A549 (cell line): ENCODE measurements at regions not wholly inside any gene's neighbourhood (a gene's known extent, or its start where the extent isn't known, plus 50 kb on each side); places are given as distances from the start of the nearest gene placed in this dataset.

Experiments
- ATAC-seq, 2 experiments: fragments of 200-7000 bp in 1 of 2; fragments of >200 bp in 1 of 2; cut with Nextera tagmentation in 1 of 2; cut with Tn5 transposase in 1 of 2; 3 replicates each; pipeline versions ENCODE4 v1.8.0 to v1.9.1; 2018 to 2020; ENCODE audit warnings: mild to moderate bottlenecking in 1 of 2, moderate library complexity in 1 of 2
- CTCF ChIA-PET: fragments of 300-600 bp; sonication (Branson Sonifier 250); formaldehyde crosslinking; extraction: SDS; loops from one replicate; lab custom pipeline; 2021; ENCODE audit warnings: antibody characterized with exemption, inconsistent platforms; lab: Yijun Ruan, JAX
- POLR2A ChIA-PET: fragments of 350-600 bp; formaldehyde crosslinking; extraction: SDS; loops from one replicate; lab custom pipeline; 2021; ENCODE audit warnings: antibody characterized with exemption, inconsistent platforms; lab: Yijun Ruan, JAX
- DNase-seq, 2 experiments: peaks; one replicate each; pipeline versions ENCODE4 v3.0.0 to v3.0.0-alpha.2; 2011 to 2016; ENCODE audit warnings: low read depth in 1 of 2, low spot score in 1 of 2
- FAIRE-seq: peaks from 2 replicates; lab custom pipeline; 2011; peaks lifted over from hg19 to GRCh38; lab: Jason Lieb, UNC
- H3K27ac ChIP-seq, 2 experiments: fragments of >200 bp; sonication (Bioruptor Twin); formaldehyde crosslinking; 3 replicates each; pipeline ENCODE4 v1.5.1; 2016 to 2017
- H3K4me1 ChIP-seq: fragments of >200 bp; sonication (Bioruptor Twin); formaldehyde crosslinking; 3 replicates; pipeline ENCODE4 v1.6.1; 2016
- H3K4me2 ChIP-seq: fragments of >200 bp; sonication (Bioruptor Twin); formaldehyde crosslinking; 3 replicates; pipeline ENCODE4 v1.6.1; 2016
- H3K4me3 ChIP-seq: fragments of >200 bp; sonication (Bioruptor Twin); formaldehyde crosslinking; 3 replicates; pipeline ENCODE4 v1.5.1; 2016
- H3K9me3 ChIP-seq: fragments of >200 bp; sonication (Bioruptor Twin); formaldehyde crosslinking; 3 replicates; pipeline ENCODE4 v1.6.1; 2016
- BHLHE40 ChIP-seq: IDR thresholded peaks from 2 replicates; pipeline ENCODE4 v1.6.1; 2012; ENCODE audit warnings: low read depth, low read length, inconsistent platforms
- CBX8 ChIP-seq: fragments of 200-600 bp; sonication (generic); IDR thresholded peaks from 2 replicates; pipeline ENCODE4 v1.6.1; 2016
- CTCF ChIP-seq: fragments of >200 bp; sonication (Bioruptor Twin); formaldehyde crosslinking; IDR thresholded peaks from 3 replicates; pipeline ENCODE4 v1.5.1; 2016
- ESRRA ChIP-seq: fragments of 150-350 bp; IDR thresholded peaks from 2 replicates; pipeline ENCODE4 v1.6.1; 2014; ENCODE audit warnings: mild to moderate bottlenecking, low read length, borderline replicate concordance
- FOSB ChIP-seq: fragments of 250-450 bp; sonication (Bioruptor Pico); IDR thresholded peaks from 2 replicates; pipeline ENCODE4 v1.5.0; 2020; ENCODE audit warnings: mild to moderate bottlenecking, moderate library complexity
- GATA3 ChIP-seq: IDR thresholded peaks from 2 replicates; pipeline ENCODE4 v1.6.1; 2012; ENCODE audit warnings: borderline replicate concordance
- HES2 ChIP-seq: fragments of >200 bp; sonication (Bioruptor Twin); formaldehyde crosslinking; IDR thresholded peaks from 2 replicates; pipeline ENCODE4 v1.6.1; 2016
- KDM1A ChIP-seq: fragments of 200-600 bp; sonication (generic); IDR thresholded peaks from 2 replicates; pipeline ENCODE4 v1.6.1; 2016; ENCODE audit warnings: low read depth, mild to moderate bottlenecking
- MAFK ChIP-seq: fragments of 450-650 bp; IDR thresholded peaks from 2 replicates; pipeline ENCODE4 v1.6.1; 2014; ENCODE audit not compliant: partially characterized antibody
- MAZ ChIP-seq: fragments of 150-350 bp; IDR thresholded peaks from 2 replicates; pipeline ENCODE4 v1.6.1; 2014; ENCODE audit warnings: antibody characterized with exemption, low read depth, low read length, borderline replicate concordance
- NPAS2 ChIP-seq: fragments of 250-450 bp; sonication (Bioruptor Pico); IDR thresholded peaks from 2 replicates; pipeline ENCODE4 v1.8.0; 2022; ENCODE audit warnings: mild to moderate bottlenecking, moderate library complexity, borderline replicate concordance
- POLR2A ChIP-seq: IDR thresholded peaks from 2 replicates; pipeline ENCODE4 v1.6.1; 2012; ENCODE audit warnings: mild to moderate bottlenecking, low read length
- POLR2AphosphoS2 ChIP-seq: conservative IDR thresholded peaks from 2 replicates; pipeline ENCODE4 v1.6.1; 2012; ENCODE audit warnings: low read length, improper control_type of control experiment, inconsistent platforms
- RCOR1 ChIP-seq: fragments of 150-350 bp; IDR thresholded peaks from 2 replicates; pipeline ENCODE4 v1.6.1; 2014; ENCODE audit warnings: antibody characterized with exemption, low read length, low read depth
- REST ChIP-seq: fragments of 200-600 bp; sonication (generic); IDR thresholded peaks from 2 replicates; pipeline ENCODE4 v1.6.1; 2016; ENCODE audit warnings: antibody characterized with exemption, mild to moderate bottlenecking, moderate library complexity
- RFX5 ChIP-seq: fragments of 450-650 bp; IDR thresholded peaks from 2 replicates; pipeline ENCODE4 v1.7.1; 2014; ENCODE audit warnings: antibody characterized with exemption, mild to moderate bottlenecking, moderate library complexity
- SMC3 ChIP-seq: fragments of >200 bp; sonication (Bioruptor Twin); formaldehyde crosslinking; IDR thresholded peaks from 3 replicates; pipeline ENCODE4 v1.6.1; 2018; ENCODE audit warnings: inconsistent platforms
- SREBF2 ChIP-seq: fragments of 450-650 bp; IDR thresholded peaks from 2 replicates; pipeline ENCODE4 v1.6.1; 2014; ENCODE audit warnings: mild to moderate bottlenecking, moderate library complexity
- TFCP2L1 ChIP-seq: fragments of 250-450 bp; sonication (Bioruptor Pico); IDR thresholded peaks from 2 replicates; pipeline ENCODE4 v1.5.0; 2021; ENCODE audit warnings: mild to moderate bottlenecking
- WGBS: methylation state at CpG from one replicate; pipeline ENCODE4 v1.1.6; 2017; ENCODE audit errors: missing lambda C conversion rate; 5-methylcytosine and 5-hydroxymethylcytosine counted together

- Histone ChIP-seq H3K9me3 (no peaks in the 10 kb centered on the region), H3K27ac (no peak overlapping the region)
- TF ChIP-seq HES2 = no peak
- no peak for TF ChIP-seq FOSB (CRISPR knock-in tag)
- TF ChIP-seq BHLHE40 = no peak
- no peak for TF ChIP-seq KDM1A
- no peak for TF ChIP-seq POLR2A
- no peak for TF ChIP-seq ESRRA
- TF ChIP-seq, all 56 proteins: peak for 0
- no peak for DNase-seq
- CTCF ChIA-PET = no interaction called here
- Histone ChIP-seq H3K4me2 (no peak overlapping the region), H3K4me1 (no peaks in the 10 kb centered on the region), H3K4me3 (no peak overlapping the region)
- ATAC-seq = no peak
- WGBS = 20% methylated on average over 8 of the region's 8 CpGs
- POLR2A ChIA-PET = no interaction called here
- FAIRE-seq = no peak
Observed at GRCh38 chr13:71964491-71965100, 97.6 kb upstream of the DACH1 start.

GRCh38 chr13:71962735-71963134, 95.7 kb upstream of the DACH1 start:
- WGBS = 25% methylated on average over 3 of the region's 3 CpGs
- CTCF ChIA-PET = no interaction called here
- no peak for ATAC-seq

GRCh38 chr13:71962126-71962525, 95.1 kb upstream of the DACH1 start:
- Histone ChIP-seq H3K27ac (no peak overlapping the region), H3K4me1 (no peaks in the 10 kb centered on the region), H3K9me3 (no peaks in the 10 kb centered on the region), H3K4me2 (no peak overlapping the region), H3K4me3 (no peak overlapping the region)
- no peak for TF ChIP-seq MAZ
- TF ChIP-seq MAFK = peak; percentile 66
- TF ChIP-seq REST = no peak
- TF ChIP-seq CBX8 = no peak
- FAIRE-seq = no peak
- POLR2A ChIA-PET = no interaction called here
- DNase-seq = no peak
- ATAC-seq = no peak
- CTCF ChIA-PET = no interaction called here
- 1% methylated on average over 2 of the region's 2 CpGs for WGBS

More at GRCh38 chr13:71962735-71963134, 95.7 kb upstream of the DACH1 start:
- POLR2A ChIA-PET = no interaction called here
- Histone ChIP-seq H3K4me2 (no peak overlapping the region), H3K9me3 (no peaks in the 10 kb centered on the region), H3K4me1 (no peaks in the 10 kb centered on the region), H3K27ac (no peak overlapping the region), H3K4me3 (no peak overlapping the region)
- no peak for FAIRE-seq
- no peak for DNase-seq
- TF ChIP-seq MAFK (no peak), SMC3 (no peak), TFCP2L1 (CRISPR knock-in tag) (no peak)

GRCh38 chr13:71949441-71949840, 82.4 kb upstream of the DACH1 start:
- Histone ChIP-seq H3K4me2 (no peak overlapping the region), H3K4me3 (no peak overlapping the region)
- FAIRE-seq (no peak), DNase-seq (no peak)
- CTCF ChIA-PET = no interaction called here
- WGBS = 44% methylated on average over 2 of the region's 2 CpGs
- TF ChIP-seq GATA3 (no peak), RFX5 (no peak), NPAS2 (no peak)
- TF ChIP-seq, all 56 proteins: peak for 0
- no peak overlapping the region for H3K27ac ChIP-seq
- H3K4me1 ChIP-seq = no peaks in the 10 kb centered on the region
- POLR2A ChIA-PET = no interaction called here
- no peaks in the 10 kb centered on the region for H3K9me3 ChIP-seq
- ATAC-seq = no peak

- FAIRE-seq (no peak), DNase-seq (no peak), ATAC-seq (no peak)
- Histone ChIP-seq H3K4me1 (no peaks in the 10 kb centered on the region), H3K9me3 (no peaks in the 10 kb centered on the region), H3K4me2 (no peak overlapping the region), H3K4me3 (no peak overlapping the region), H3K27ac (no peak overlapping the region)
- 2% methylated on average over 4 of the region's 4 CpGs for WGBS
- ChIA-PET CTCF (no interaction called here), POLR2A (no interaction called here)
- TF ChIP-seq SREBF2 (no peak), RFX5 (no peak), RCOR1 (no peak), POLR2AphosphoS2 (no peak), CTCF (no peak)
Observed at GRCh38 chr13:71939186-71939585, 72.2 kb upstream of the DACH1 start.
